ENCODE measurements at regions not wholly inside any gene's neighbourhood (a gene's known extent, or its start where the extent isn't known, plus 50 kb on each side); places are given as distances from the start of the nearest gene placed in this dataset.

GRCh38 chr6:5898102-5898501 lies 108.6 kb downstream of the NRN1 start:
- POLR2A ChIA-PET: no interaction called here
- BruUV-seq (replicated peaks): no TSS peak
- no peak for ATAC-seq

GRCh38 chr6:5896476-5897200 lies 110.1 kb downstream of the NRN1 start:
- in situ Hi-C loops (cut with HindIII; ENCODE audit: low pct_unique_long_range_greater_than_20kb, low sequenced_read_pairs): no loop called here

More at GRCh38 chr6:5898102-5898501, 108.6 kb downstream of the NRN1 start:
- H3K36me3 ChIP-seq (ENCODE audit: control insufficient read depth, insufficient read depth, low read length): no peaks in the 10 kb centered on the region
- CTCF ChIA-PET: no interaction called here
- in situ Hi-C loops (cut with HindIII; ENCODE audit: low pct_unique_long_range_greater_than_20kb, low sequenced_read_pairs) (no loop called here), intact Hi-C loops (cut with micrococcal nuclease; ENCODE audit: unreplicated experiment) (no loop called here)
- no peak overlapping the region for H3K27ac ChIP-seq (ENCODE audit: low read length)
- TF ChIP-seq CTCF (IDR thresholded peaks at IDR 0.05): no peak
- no peak for TF ChIP-seq REST (IDR thresholded peaks at IDR 0.05; ENCODE audit: insufficient read depth in 1 of 2, low read depth in 2 of 2, low read length in 1 of 2)
- TF ChIP-seq SIN3A (IDR thresholded peaks at IDR 0.05; ENCODE audit: borderline replicate concordance, insufficient read depth, low read depth, low read length): no peak
- TF ChIP-seq POLR2AphosphoS5 (IDR thresholded peaks at IDR 0.05; ENCODE audit: low read depth, low read length): no peak
- no peak for TF ChIP-seq TCF7L2 (IDR thresholded peaks at IDR 0.05; ENCODE audit: low read depth, low read length)
- DNase-seq (ENCODE audit: low read depth, low spot score): no peak
- H3K27me3 ChIP-seq (ENCODE audit: control insufficient read depth, insufficient read depth, low read length): no peaks in the 10 kb centered on the region
- H3K4me1 ChIP-seq (ENCODE audit: control insufficient read depth, insufficient read depth, low read length): no peaks in the 10 kb centered on the region
- no peak overlapping the region for H3K4me3 ChIP-seq (ENCODE audit: low read depth in 2 of 2, low read length in 2 of 2)
- no peaks in the 10 kb centered on the region for H3K9me3 ChIP-seq (ENCODE audit: control insufficient read depth, insufficient read depth, low read depth, low read length)

More at GRCh38 chr6:5896476-5897200, 110.1 kb downstream of the NRN1 start:
- ChIA-PET CTCF (no interaction called here), POLR2A (no interaction called here)
- TF ChIP-seq CTCF (IDR thresholded peaks at IDR 0.05): no peak
- no peak for TF ChIP-seq POLR2AphosphoS5 (IDR thresholded peaks at IDR 0.05; ENCODE audit: low read depth, low read length)
- no peak for TF ChIP-seq SIN3A (IDR thresholded peaks at IDR 0.05; ENCODE audit: borderline replicate concordance, insufficient read depth, low read depth, low read length)
- TF ChIP-seq TCF7L2 (IDR thresholded peaks at IDR 0.05; ENCODE audit: low read depth, low read length): no peak
- no peak for TF ChIP-seq REST (IDR thresholded peaks at IDR 0.05; ENCODE audit: insufficient read depth in 1 of 2, low read depth in 2 of 2, low read length in 1 of 2)
- BruUV-seq (replicated peaks): no TSS peak
- ATAC-seq (no peak), DNase-seq (ENCODE audit: low read depth, low spot score) (no peak)
- Histone ChIP-seq H3K4me1 (ENCODE audit: control insufficient read depth, insufficient read depth, low read length) (no peaks in the 10 kb centered on the region), H3K4me3 (ENCODE audit: low read depth in 2 of 2, low read length in 2 of 2) (no peak overlapping the region), H3K27ac (ENCODE audit: low read length) (no peak overlapping the region), H3K27me3 (ENCODE audit: control insufficient read depth, insufficient read depth, low read length) (no peaks in the 10 kb centered on the region), H3K36me3 (ENCODE audit: control insufficient read depth, insufficient read depth, low read length) (no peaks in the 10 kb centered on the region), H3K9me3 (ENCODE audit: control insufficient read depth, insufficient read depth, low read depth, low read length) (no peaks in the 10 kb centered on the region)
- intact Hi-C loops (cut with micrococcal nuclease; ENCODE audit: unreplicated experiment): no loop called here

Data from Panc1 (cell line).